Astrocyte of the cerebellum (primary cell): ENCODE measurements at regions not wholly inside any gene's neighbourhood (a gene's known extent, or its start where the extent isn't known, plus 50 kb on each side); places are given as distances from the start of the nearest gene placed in this dataset.

Source experiments
- DNase-seq: peaks from one replicate; pipeline ENCODE4 v3.0.0-alpha.2; 2011; ENCODE audit warnings: low read depth
- H3K4me3 ChIP-seq: 2 replicates; pipeline ENCODE4 v1.5.1; 2011; ENCODE audit warnings: mild to moderate bottlenecking, low read depth, low read length, moderate library complexity
- in situ Hi-C: cut with HindIII; loops from 2 replicates; pipeline ENCODE4 v1.10.0; 2017; ENCODE audit warnings: low sequenced_read_pairs
- TF ChIP-seq, protein P1 (sequence below): IDR thresholded peaks from 2 replicates; pipeline ENCODE4 v1.5.1; 2012; ENCODE audit warnings: low read length, low read depth, moderate library complexity, mild to moderate bottlenecking; ENCODE audit errors: missing control alignments

DNA sequence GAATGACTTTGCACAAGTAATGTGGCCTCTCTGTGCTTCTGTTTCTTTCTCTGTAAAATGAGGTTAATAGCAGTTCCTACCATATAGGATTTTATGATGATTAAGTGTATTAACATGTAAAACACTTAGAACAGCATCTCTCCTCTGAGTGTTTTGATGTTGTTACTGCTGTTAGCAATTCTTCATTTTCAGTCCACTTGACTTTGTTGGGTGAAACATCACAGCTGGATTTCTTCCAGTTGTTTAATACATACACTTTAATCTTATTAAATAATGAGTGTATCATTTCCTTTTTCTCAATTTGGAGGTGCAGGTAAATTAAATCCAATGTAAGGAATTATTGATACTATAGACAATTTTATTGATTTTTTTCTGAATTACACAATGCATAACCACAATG lies 113.6 kb downstream of the KDR start:
- in situ Hi-C loops: loop anchor here (25.0 kb wide), 1 partner anchor 301 kb away; no protein-coding TSS in a partner anchor
- no peak for DNase-seq
- H3K4me3 ChIP-seq: no peak overlapping the region
- TF ChIP-seq, protein P1, sequence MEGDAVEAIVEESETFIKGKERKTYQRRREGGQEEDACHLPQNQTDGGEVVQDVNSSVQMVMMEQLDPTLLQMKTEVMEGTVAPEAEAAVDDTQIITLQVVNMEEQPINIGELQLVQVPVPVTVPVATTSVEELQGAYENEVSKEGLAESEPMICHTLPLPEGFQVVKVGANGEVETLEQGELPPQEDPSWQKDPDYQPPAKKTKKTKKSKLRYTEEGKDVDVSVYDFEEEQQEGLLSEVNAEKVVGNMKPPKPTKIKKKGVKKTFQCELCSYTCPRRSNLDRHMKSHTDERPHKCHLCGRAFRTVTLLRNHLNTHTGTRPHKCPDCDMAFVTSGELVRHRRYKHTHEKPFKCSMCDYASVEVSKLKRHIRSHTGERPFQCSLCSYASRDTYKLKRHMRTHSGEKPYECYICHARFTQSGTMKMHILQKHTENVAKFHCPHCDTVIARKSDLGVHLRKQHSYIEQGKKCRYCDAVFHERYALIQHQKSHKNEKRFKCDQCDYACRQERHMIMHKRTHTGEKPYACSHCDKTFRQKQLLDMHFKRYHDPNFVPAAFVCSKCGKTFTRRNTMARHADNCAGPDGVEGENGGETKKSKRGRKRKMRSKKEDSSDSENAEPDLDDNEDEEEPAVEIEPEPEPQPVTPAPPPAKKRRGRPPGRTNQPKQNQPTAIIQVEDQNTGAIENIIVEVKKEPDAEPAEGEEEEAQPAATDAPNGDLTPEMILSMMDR: no peak

GRCh38 chr4:55010550-55010949 lies 114.8 kb downstream of the KDR start:
- in situ Hi-C loops: loop anchor here (25.0 kb wide), 1 partner anchor 302 kb away; no protein-coding TSS in a partner anchor
- TF ChIP-seq, protein P1: no peak
- no peak overlapping the region for H3K4me3 ChIP-seq
- DNase-seq: no peak

DNA sequence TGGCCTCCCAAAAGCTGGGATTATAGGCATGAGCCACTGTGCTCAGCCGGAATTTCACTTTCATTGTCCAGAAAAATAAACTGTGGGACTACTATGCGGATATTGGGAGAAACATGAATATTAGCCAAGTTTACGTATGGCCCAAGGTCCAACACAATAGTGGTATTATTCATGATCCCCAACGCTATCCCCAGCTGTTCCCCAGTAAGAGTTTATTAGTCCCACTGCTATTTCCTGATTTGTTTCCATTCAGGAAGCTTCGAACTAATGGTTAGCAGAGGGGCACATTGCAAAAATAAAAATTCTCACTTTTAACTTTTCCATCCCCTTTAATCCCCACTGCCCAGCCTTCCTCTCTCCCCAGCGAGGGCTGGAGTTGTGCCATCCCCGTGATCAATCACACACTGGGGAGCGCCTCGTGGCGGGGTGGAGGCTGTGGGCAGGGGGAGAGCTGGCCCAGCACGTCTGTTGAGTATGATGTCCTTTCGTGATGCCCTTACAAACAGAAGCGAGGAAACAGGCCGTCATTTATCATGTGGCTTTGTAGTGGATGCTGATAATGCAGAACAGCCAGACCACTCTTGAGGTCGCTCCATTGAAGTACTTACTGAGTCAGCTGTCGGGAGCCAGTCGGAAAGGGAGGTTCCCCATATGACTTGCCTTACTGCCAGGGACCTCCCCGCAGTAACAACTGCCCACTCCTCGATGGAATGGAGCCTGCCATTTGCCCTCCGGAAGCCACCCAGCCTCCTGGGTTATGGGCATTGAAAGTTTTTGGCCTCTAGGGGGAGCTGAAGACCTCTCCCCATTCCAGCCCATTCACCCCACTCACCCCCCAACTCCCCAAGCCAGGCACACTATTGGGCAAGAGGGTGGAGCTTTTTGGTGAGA lies 117.0 kb downstream of the KDR start:
- TF ChIP-seq, protein P1: peak; percentile 23
- no peak for DNase-seq
- in situ Hi-C loops: loop anchor here (25.0 kb wide), 1 partner anchor 304 kb away; no protein-coding TSS in a partner anchor
- H3K4me3 ChIP-seq: no peak overlapping the region

DNA sequence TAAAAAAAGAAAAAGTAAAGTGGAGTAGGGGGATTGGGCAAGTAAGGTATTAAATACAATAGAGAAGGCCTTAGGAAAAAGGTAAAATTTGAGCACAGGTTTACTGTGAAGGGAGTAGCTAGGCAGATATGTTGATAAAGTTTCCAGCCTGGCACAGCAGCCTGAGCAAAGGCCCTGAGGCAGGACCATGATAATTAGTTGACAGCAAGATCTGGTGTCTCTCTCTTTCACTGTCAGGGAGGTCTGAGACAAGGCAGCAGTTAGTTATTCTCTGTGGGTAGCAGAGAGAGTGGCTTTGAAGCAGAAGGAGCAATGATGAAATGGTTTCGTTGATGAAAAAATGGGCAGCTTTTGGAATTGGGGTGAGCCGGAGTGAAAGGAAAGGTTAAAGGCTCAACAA lies 119.5 kb downstream of the KDR start:
- in situ Hi-C loops: loop anchor here (25.0 kb wide), 1 partner anchor 306 kb away; no protein-coding TSS in a partner anchor
- no peak overlapping the region for H3K4me3 ChIP-seq
- TF ChIP-seq, protein P1: no peak
- DNase-seq: no peak

GRCh38 chr4:55004831-55005230 lies 120.6 kb downstream of the KDR start:
- in situ Hi-C loops: loop anchor here (25.0 kb wide), 1 partner anchor 307 kb away; no protein-coding TSS in a partner anchor
- no peak overlapping the region for H3K4me3 ChIP-seq
- DNase-seq: peak; percentile 79
- TF ChIP-seq, protein P1: peak; percentile 24

DNA sequence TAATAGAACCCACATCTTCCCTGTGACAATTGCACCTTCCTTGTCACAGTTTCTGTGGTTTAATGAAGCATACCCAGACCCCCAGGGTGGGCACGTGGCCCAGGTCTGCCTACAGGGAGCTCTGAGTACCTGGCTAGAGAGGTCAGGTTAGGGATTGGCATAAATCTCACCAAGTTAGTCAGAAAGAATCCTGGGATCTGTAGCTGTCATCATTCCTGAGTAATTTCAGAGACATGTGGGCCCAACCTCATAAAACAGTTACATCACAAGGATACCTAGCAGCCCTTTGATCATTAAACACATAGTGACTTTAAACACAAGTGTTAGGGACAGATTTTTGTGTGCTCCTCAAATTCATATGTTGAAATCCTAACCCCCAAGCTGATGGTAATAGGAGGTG lies 123.0 kb downstream of the KDR start:
- TF ChIP-seq, protein P1: no peak
- DNase-seq: no peak
- no peak overlapping the region for H3K4me3 ChIP-seq
- in situ Hi-C loops: loop anchor here (25.0 kb wide), 1 partner anchor 310 kb away; no protein-coding TSS in a partner anchor
